ENCODE measurements at regions not wholly inside any gene's neighbourhood (a gene's known extent, or its start where the extent isn't known, plus 50 kb on each side); places are given as distances from the start of the nearest gene placed in this dataset.

- no peaks in the 10 kb centered on the region for H3K9me2 ChIP-seq (replicated peaks; ENCODE audit: control insufficient read depth, low read length)
- H3K79me2 ChIP-seq (ENCODE audit: control insufficient read depth, low read length): no peaks in the 10 kb centered on the region
- H3K9me3 ChIP-seq (ENCODE audit: control insufficient read depth, insufficient read depth, low read length): no peaks in the 10 kb centered on the region
- no peak overlapping the region for H3K4me2 ChIP-seq (ENCODE audit: low read length)
- no peak overlapping the region for H3K27ac ChIP-seq (ENCODE audit: low read depth, low read length)
- H4K20me1 ChIP-seq (ENCODE audit: control insufficient read depth, insufficient read depth, low read depth, low read length): no peaks in the 10 kb centered on the region
- peaks cover 2% of the 10 kb centered on the region for H3K4me1 ChIP-seq (ENCODE audit: control insufficient read depth, low read length)
- no peaks in the 10 kb centered on the region for H3F3A ChIP-seq (ENCODE audit: control insufficient read depth, insufficient read depth)
- H3K4me3 ChIP-seq (ENCODE audit: low read length): no peak overlapping the region
- TF ChIP-seq EZH2phosphoT487 (IDR thresholded peaks at IDR 0.05; ENCODE audit: borderline replicate concordance, low read length) (no peak), CTCF (IDR thresholded peaks at IDR 0.05; ENCODE audit: low read depth, low read length, poor library complexity, severe bottlenecking) (no peak)
- H3K36me3 ChIP-seq (ENCODE audit: control insufficient read depth, low read length): no peaks in the 10 kb centered on the region
- H3K27me3 ChIP-seq (ENCODE audit: control insufficient read depth, low read length): no peaks in the 10 kb centered on the region
These were observed 202.4 kb upstream of the HMCN1 start for GRCh38 chr1:185531838-185532237.

- Histone ChIP-seq H3K4me3 (ENCODE audit: low read length) (no peak overlapping the region), H3K4me2 (ENCODE audit: low read length) (no peak overlapping the region), H3K79me2 (ENCODE audit: control insufficient read depth, low read length) (no peaks in the 10 kb centered on the region), H3K9me2 (replicated peaks; ENCODE audit: control insufficient read depth, low read length) (no peaks in the 10 kb centered on the region), H3K9me3 (ENCODE audit: control insufficient read depth, insufficient read depth, low read length) (no peaks in the 10 kb centered on the region), H3F3A (ENCODE audit: control insufficient read depth, insufficient read depth) (no peaks in the 10 kb centered on the region), H3K27me3 (ENCODE audit: control insufficient read depth, low read length) (no peaks in the 10 kb centered on the region), H3K4me1 (ENCODE audit: control insufficient read depth, low read length) (peaks cover 9% of the 10 kb centered on the region), H3K27ac (ENCODE audit: low read depth, low read length) (no peak overlapping the region), H4K20me1 (ENCODE audit: control insufficient read depth, insufficient read depth, low read depth, low read length) (no peaks in the 10 kb centered on the region), H3K36me3 (ENCODE audit: control insufficient read depth, low read length) (no peaks in the 10 kb centered on the region)
- TF ChIP-seq CTCF (IDR thresholded peaks at IDR 0.05; ENCODE audit: low read depth, low read length, poor library complexity, severe bottlenecking) (no peak), EZH2phosphoT487 (IDR thresholded peaks at IDR 0.05; ENCODE audit: borderline replicate concordance, low read length) (no peak)
These were observed 204.0 kb upstream of the HMCN1 start for GRCh38 chr1:185530215-185530614.

GRCh38 chr1:185529673-185530072, 204.5 kb upstream of the HMCN1 start:
- Histone ChIP-seq H4K20me1 (ENCODE audit: control insufficient read depth, insufficient read depth, low read depth, low read length) (no peaks in the 10 kb centered on the region), H3K79me2 (ENCODE audit: control insufficient read depth, low read length) (no peaks in the 10 kb centered on the region), H3K4me1 (ENCODE audit: control insufficient read depth, low read length) (peaks cover 9% of the 10 kb centered on the region), H3K27ac (ENCODE audit: low read depth, low read length) (no peak overlapping the region), H3K9me2 (replicated peaks; ENCODE audit: control insufficient read depth, low read length) (no peaks in the 10 kb centered on the region), H3K27me3 (ENCODE audit: control insufficient read depth, low read length) (no peaks in the 10 kb centered on the region), H3F3A (ENCODE audit: control insufficient read depth, insufficient read depth) (no peaks in the 10 kb centered on the region), H3K9me3 (ENCODE audit: control insufficient read depth, insufficient read depth, low read length) (no peaks in the 10 kb centered on the region), H3K36me3 (ENCODE audit: control insufficient read depth, low read length) (no peaks in the 10 kb centered on the region), H3K4me3 (ENCODE audit: low read length) (no peak overlapping the region), H3K4me2 (ENCODE audit: low read length) (no peak overlapping the region)
- no peak for TF ChIP-seq CTCF (IDR thresholded peaks at IDR 0.05; ENCODE audit: low read depth, low read length, poor library complexity, severe bottlenecking)
- no peak for TF ChIP-seq EZH2phosphoT487 (IDR thresholded peaks at IDR 0.05; ENCODE audit: borderline replicate concordance, low read length)
